GM19468 (cell line): ENCODE measurements at regions not wholly inside any gene's neighbourhood (a gene's known extent, or its start where the extent isn't known, plus 50 kb on each side); places are given as distances from the start of the nearest gene placed in this dataset.

Source experiments
- ATAC-seq: cut with Tn5 transposase; IDR thresholded peaks from one replicate; pipeline ENCODE4 v1.9.1; 2021; ENCODE audit warnings: mild to moderate bottlenecking, moderate library complexity, moderate number of reproducible peaks; ENCODE audit not compliant: unreplicated experiment; ENCODE audit errors: extremely low read depth

GRCh38 chr18:39795350-39795749 is 2159.7 kb upstream of the PIK3C3 start:
- no peak for ATAC-seq

DNA sequence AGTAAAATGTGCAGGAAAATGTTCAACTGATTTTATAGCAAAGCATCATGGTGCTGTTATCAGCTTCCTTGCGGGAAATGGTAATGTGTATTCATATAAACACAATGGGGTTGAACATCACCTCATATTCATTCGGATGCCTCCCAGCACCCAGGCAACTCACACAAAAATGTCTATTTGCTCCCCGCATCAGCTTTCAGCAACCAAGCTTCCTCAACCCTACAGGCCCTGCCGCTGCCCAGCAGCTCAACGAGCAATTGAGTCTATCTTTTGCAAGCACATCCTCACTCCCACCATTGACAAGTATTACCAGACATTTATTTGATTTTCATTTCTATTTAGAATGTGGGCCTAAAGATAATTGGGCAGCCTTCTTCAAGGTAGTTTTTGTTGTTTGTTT is 2161.4 kb upstream of the PIK3C3 start:
- no peak for ATAC-seq

GRCh38 chr18:39788383-39788782 is 2166.7 kb upstream of the PIK3C3 start:
- ATAC-seq = no peak

DNA sequence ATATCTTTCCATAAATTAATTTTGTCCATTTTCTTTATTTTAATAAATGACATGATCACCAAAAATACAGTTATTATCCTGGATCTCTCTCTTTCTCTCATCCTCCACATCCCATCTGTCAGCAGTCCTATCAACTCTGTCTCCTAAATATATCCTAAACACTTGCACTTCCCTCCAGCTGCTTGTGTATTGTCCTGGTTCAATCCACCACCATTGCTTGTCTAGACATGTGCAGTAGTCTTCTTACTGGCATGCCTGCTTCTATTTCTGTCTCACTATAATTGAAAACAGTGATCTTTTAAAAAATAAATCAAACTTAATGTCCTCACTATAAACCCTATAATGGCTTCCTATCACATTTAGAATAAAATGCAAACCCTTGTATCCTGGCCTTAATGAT is 2168.6 kb upstream of the PIK3C3 start:
- no peak for ATAC-seq

- no peak for ATAC-seq
These were observed 2170.5 kb upstream of the PIK3C3 start for GRCh38 chr18:39784541-39784940.

- ATAC-seq = no peak
These were observed 2173.5 kb upstream of the PIK3C3 start for GRCh38 chr18:39781565-39781964.

DNA sequence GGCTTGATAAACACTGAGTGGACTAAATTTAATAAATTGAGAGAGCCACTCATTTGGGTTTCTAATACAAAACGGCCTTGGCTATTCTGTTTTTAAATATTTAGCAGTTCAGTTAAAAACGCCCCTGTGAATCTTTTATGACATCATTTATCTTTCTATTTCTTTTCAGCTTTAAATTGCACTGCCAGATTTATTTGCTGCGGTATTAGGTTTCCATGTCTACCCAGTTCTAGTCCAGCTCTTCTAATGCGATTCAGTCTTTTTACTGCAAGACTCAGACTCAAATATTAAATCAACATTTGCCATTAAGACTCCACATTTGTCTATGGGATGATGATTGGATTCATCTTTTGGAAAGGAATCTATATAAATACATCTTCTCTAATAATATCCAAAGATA is 2174.3 kb upstream of the PIK3C3 start:
- ATAC-seq = no peak

DNA sequence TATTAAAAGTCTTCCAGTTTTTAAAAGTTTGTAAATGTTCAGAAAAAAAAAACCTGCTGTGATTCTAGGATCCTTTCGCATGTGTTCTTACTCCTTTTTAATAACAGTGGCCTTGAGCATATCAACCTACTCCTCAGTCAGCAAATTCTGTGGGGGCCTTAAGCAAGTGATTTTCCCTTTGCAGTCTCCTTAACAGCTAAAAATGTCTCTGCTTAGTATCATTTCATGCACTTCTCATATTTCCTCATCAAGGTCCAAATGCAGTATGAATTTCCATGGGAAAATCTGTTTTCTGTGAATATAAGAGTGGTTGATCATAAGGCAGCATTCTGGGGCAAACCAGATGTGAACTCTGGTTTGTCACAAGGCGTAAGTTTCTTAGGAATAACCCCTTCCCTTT is 2175.1 kb upstream of the PIK3C3 start:
- ATAC-seq = no peak

- ATAC-seq = no peak
These were observed 2178.3 kb upstream of the PIK3C3 start for GRCh38 chr18:39776766-39777165.

GRCh38 chr18:39774957-39775598 is 2180.0 kb upstream of the PIK3C3 start:
- no peak for ATAC-seq

- ATAC-seq = no peak
These were observed 2181.4 kb upstream of the PIK3C3 start for GRCh38 chr18:39773646-39774045.

- ATAC-seq = no peak
These were observed 2182.7 kb upstream of the PIK3C3 start for GRCh38 chr18:39772155-39772919.

DNA sequence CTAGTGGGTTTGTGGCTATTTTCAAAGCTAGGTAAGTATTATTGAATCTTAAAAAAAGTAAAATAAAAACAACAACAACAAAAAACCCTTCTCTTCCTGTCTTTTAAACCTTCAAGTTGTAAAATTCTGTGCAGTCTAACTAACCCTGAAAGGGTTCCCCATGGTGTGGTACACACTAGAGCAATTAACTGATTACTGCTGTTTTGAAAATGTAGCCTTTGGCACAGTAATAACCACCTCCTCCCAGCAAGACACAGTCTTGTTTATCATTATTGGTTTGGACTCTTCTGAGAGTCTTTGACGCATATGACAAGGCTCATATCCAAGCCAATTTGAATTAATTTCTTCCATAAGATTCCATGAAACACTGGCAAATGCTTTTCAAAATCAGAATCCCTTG is 2184.6 kb upstream of the PIK3C3 start:
- ATAC-seq = no peak

DNA sequence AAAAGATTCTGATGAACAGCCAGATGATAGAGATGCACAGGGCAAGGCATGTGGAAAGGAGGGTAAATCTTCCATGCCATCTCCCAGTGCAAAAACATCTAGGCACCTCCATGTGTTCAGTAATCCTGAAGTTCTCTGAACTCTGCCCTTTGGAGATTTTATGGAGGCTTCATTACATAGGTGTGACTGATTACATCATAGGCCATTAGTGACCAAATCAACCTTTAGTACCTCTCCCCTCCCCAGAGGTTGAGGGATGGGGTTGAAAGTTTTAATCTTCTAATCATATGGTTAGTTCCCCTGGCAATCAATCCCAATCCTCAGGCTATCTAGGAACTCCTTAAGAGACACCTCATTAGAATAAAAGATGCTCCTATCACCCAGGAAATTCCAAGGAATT is 2190.2 kb upstream of the PIK3C3 start:
- no peak for ATAC-seq

DNA sequence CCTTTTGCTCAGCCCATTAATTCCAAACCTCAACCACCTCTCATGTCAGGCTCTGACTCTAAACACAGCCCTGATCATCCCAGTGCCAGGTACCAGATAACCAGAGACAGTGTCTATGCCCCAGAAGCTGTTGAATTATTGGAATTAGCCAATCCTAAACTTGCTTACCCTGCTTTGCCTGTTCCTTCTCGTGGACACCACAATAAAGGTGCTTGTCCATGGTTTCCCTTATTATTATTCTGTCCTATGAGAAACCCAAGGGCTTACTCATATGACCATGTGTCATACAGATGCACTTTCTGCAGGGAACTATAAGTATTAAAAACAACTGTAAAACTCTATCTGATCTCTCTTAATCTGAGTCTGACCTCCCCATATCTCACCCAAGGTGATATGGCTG is 2193.8 kb upstream of the PIK3C3 start:
- no peak for ATAC-seq

GRCh38 chr18:39759926-39760325 is 2194.3 kb upstream of the CELF4 start:
- no peak for ATAC-seq

GRCh38 chr18:39753178-39753577 is 2187.6 kb upstream of the CELF4 start:
- no peak for ATAC-seq

- no peak for ATAC-seq
These were observed 2186.8 kb upstream of the CELF4 start for GRCh38 chr18:39752351-39752750.

GRCh38 chr18:39751921-39752320 is 2186.3 kb upstream of the CELF4 start:
- ATAC-seq = no peak

DNA sequence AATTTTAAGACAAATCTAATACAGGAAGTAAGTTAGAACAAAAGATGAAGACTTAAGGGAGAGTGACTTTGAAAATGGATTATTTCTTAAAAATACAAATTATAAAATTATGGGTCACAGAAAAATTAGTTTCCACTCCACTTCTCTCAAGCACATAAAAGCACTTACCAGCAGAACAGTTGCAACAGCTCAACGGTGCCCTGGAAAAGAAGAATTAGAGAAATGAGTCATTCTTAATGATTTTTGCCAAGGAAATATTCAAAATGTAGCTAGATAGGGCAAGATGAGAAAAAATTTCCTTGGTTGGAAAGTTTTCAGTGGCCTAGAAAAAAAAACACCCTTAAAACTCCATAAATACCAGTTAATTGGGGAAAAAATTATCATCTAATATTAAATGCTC is 2185.6 kb upstream of the CELF4 start:
- no peak for ATAC-seq

- no peak for ATAC-seq
These were observed 2183.6 kb upstream of the CELF4 start for GRCh38 chr18:39749154-39749553.

GRCh38 chr18:39748727-39749126 is 2183.1 kb upstream of the CELF4 start:
- ATAC-seq = no peak
